ENCODE measurements at regions not wholly inside any gene's neighbourhood (a gene's known extent, or its start where the extent isn't known, plus 50 kb on each side); places are given as distances from the start of the nearest gene placed in this dataset.

DNA sequence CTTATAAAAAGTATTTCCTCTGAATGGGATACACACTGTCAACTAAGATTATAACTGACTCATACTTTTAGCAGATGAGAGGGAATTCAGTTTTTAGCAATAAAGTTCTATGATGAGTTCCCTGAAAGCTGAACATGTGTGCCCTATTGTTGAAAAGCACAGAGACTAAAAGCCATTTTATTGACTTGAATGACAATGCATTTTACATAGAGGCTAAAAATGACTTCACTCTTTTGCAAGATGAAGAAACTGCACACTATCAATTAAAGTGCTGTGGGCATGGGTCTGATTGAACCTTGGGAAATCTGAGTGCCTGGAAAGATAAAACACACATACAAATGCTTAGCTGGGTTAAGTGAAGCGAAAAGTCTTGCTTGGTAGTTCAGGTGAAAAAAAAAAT lies 633.4 kb downstream of the PDHA2 start (continued):
- TF ChIP-seq, protein P1, sequence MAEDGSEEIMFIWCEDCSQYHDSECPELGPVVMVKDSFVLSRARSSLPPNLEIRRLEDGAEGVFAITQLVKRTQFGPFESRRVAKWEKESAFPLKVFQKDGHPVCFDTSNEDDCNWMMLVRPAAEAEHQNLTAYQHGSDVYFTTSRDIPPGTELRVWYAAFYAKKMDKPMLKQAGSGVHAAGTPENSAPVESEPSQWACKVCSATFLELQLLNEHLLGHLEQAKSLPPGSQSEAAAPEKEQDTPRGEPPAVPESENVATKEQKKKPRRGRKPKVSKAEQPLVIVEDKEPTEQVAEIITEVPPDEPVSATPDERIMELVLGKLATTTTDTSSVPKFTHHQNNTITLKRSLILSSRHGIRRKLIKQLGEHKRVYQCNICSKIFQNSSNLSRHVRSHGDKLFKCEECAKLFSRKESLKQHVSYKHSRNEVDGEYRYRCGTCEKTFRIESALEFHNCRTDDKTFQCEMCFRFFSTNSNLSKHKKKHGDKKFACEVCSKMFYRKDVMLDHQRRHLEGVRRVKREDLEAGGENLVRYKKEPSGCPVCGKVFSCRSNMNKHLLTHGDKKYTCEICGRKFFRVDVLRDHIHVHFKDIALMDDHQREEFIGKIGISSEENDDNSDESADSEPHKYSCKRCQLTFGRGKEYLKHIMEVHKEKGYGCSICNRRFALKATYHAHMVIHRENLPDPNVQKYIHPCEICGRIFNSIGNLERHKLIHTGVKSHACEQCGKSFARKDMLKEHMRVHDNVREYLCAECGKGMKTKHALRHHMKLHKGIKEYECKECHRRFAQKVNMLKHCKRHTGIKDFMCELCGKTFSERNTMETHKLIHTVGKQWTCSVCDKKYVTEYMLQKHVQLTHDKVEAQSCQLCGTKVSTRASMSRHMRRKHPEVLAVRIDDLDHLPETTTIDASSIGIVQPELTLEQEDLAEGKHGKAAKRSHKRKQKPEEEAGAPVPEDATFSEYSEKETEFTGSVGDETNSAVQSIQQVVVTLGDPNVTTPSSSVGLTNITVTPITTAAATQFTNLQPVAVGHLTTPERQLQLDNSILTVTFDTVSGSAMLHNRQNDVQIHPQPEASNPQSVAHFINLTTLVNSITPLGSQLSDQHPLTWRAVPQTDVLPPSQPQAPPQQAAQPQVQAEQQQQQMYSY (CRISPR knock-in tag; IDR thresholded peaks at IDR 0.05): no peak
- TF ChIP-seq DPF2 (IDR thresholded peaks at IDR 0.05): no peak
- no peak for TF ChIP-seq SIX5 (IDR thresholded peaks at IDR 0.05; ENCODE audit: low read depth, low read length, severe bottlenecking)
- TF ChIP-seq RBBP5 (conservative IDR thresholded peaks at IDR 0.05): no peak
- TF ChIP-seq, protein P2, sequence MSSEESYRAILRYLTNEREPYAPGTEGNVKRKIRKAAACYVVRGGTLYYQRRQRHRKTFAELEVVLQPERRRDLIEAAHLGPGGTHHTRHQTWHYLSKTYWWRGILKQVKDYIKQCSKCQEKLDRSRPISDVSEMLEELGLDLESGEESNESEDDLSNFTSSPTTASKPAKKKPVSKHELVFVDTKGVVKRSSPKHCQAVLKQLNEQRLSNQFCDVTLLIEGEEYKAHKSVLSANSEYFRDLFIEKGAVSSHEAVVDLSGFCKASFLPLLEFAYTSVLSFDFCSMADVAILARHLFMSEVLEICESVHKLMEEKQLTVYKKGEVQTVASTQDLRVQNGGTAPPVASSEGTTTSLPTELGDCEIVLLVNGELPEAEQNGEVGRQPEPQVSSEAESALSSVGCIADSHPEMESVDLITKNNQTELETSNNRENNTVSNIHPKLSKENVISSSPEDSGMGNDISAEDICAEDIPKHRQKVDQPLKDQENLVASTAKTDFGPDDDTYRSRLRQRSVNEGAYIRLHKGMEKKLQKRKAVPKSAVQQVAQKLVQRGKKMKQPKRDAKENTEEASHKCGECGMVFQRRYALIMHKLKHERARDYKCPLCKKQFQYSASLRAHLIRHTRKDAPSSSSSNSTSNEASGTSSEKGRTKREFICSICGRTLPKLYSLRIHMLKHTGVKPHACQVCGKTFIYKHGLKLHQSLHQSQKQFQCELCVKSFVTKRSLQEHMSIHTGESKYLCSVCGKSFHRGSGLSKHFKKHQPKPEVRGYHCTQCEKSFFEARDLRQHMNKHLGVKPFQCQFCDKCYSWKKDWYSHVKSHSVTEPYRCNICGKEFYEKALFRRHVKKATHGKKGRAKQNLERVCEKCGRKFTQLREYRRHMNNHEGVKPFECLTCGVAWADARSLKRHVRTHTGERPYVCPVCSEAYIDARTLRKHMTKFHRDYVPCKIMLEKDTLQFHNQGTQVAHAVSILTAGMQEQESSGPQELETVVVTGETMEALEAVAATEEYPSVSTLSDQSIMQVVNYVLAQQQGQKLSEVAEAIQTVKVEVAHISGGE (CRISPR knock-in tag; IDR thresholded peaks at IDR 0.05): no peak
- TF ChIP-seq FOXK2 (IDR thresholded peaks at IDR 0.05): no peak
- TF ChIP-seq CBX3 (IDR thresholded peaks at IDR 0.05; ENCODE audit: borderline replicate concordance, low read depth): no peak
- no peak for TF ChIP-seq GABPA (IDR thresholded peaks at IDR 0.05; ENCODE audit: low read depth)
- TF ChIP-seq STAT1 (conservative IDR thresholded peaks at IDR 0.05): no peak
- TF ChIP-seq, protein P3, sequence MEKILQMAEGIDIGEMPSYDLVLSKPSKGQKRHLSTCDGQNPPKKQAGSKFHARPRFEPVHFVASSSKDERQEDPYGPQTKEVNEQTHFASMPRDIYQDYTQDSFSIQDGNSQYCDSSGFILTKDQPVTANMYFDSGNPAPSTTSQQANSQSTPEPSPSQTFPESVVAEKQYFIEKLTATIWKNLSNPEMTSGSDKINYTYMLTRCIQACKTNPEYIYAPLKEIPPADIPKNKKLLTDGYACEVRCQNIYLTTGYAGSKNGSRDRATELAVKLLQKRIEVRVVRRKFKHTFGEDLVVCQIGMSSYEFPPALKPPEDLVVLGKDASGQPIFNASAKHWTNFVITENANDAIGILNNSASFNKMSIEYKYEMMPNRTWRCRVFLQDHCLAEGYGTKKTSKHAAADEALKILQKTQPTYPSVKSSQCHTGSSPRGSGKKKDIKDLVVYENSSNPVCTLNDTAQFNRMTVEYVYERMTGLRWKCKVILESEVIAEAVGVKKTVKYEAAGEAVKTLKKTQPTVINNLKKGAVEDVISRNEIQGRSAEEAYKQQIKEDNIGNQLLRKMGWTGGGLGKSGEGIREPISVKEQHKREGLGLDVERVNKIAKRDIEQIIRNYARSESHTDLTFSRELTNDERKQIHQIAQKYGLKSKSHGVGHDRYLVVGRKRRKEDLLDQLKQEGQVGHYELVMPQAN (conservative IDR thresholded peaks at IDR 0.05): no peak
- TF ChIP-seq ZSCAN29 (IDR thresholded peaks at IDR 0.05): no peak
- TF ChIP-seq NFIC (IDR thresholded peaks at IDR 0.05; ENCODE audit: low read depth, low read length): no peak

Data from GM12878 (cell line).